ENCODE measurements at regions not wholly inside any gene's neighbourhood (a gene's known extent, or its start where the extent isn't known, plus 50 kb on each side); places are given as distances from the start of the nearest gene placed in this dataset.

- TF ChIP-seq POLR2A (IDR thresholded peaks at IDR 0.05; ENCODE audit: low read length) (no peak), GATA1 (IDR thresholded peaks at IDR 0.05; ENCODE audit: low read depth, low read length) (no peak)
These were observed 1163.5 kb downstream of the ARAP2 start for GRCh38 chr4:35080799-35081198.
